Kidney epithelial cell (primary cell): ENCODE measurements at regions not wholly inside any gene's neighbourhood (a gene's known extent, or its start where the extent isn't known, plus 50 kb on each side); places are given as distances from the start of the nearest gene placed in this dataset.

Experiments
- DNase-seq: peaks from one replicate; pipeline ENCODE4 v3.0.0-alpha.2; 2010; ENCODE audit warnings: low read depth
- H3K27me3 ChIP-seq: 2 replicates; pipeline ENCODE4 v1.6.0; 2011; ENCODE audit warnings: low read length; ENCODE audit not compliant: control insufficient read depth, insufficient read depth
- H3K36me3 ChIP-seq: 2 replicates; pipeline ENCODE4 v1.5.1; 2011; ENCODE audit warnings: low read length; ENCODE audit not compliant: control insufficient read depth, insufficient read depth
- H3K4me3 ChIP-seq: 2 replicates; pipeline ENCODE4 v1.5.1; 2011; ENCODE audit warnings: low read depth, mild to moderate bottlenecking, control low read depth, low read length
- TF ChIP-seq, protein P1 (sequence below): IDR thresholded peaks from 2 replicates; pipeline ENCODE4 v1.5.1; 2011; ENCODE audit warnings: mild to moderate bottlenecking, moderate library complexity, low read length, control low read depth, inconsistent platforms; ENCODE audit not compliant: insufficient read depth, poor library complexity, severe bottlenecking

DNA sequence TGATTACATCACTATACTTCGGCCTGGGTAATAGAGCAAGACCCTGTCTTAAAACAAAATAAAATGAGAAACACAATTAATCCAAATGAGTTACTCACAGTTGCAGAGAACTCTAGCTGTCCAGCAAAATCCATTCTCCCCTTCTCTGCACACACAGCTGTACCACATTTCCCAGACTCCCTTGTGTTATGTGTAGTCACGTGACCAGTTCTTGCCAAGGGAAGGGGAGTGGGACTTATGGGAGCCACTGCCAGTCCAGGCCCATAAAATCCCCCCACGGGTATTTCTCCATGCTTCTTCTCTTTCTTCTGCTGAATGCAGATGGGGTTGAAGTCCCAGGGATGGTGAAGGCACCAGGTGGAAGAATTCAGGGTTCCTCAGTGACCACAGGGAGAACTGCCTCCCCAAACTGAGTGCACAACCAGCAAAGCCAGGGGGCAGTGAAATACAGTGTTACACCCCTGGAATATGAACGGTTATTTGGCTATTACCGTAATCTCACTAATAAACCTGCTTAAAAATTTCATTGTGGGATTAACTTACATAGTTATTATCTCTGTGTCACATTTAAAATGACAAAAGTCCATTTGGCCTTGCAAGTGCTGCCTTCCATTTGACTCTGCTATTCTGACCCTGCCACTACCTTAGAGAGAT, 85.6 kb upstream of the FMN2 start:
- H3K27me3 ChIP-seq, result no peaks in the 10 kb centered on the region
- no peak overlapping the region for H3K4me3 ChIP-seq
- DNase-seq, result no peak
- no peaks in the 10 kb centered on the region for H3K36me3 ChIP-seq
- TF ChIP-seq, protein P1, sequence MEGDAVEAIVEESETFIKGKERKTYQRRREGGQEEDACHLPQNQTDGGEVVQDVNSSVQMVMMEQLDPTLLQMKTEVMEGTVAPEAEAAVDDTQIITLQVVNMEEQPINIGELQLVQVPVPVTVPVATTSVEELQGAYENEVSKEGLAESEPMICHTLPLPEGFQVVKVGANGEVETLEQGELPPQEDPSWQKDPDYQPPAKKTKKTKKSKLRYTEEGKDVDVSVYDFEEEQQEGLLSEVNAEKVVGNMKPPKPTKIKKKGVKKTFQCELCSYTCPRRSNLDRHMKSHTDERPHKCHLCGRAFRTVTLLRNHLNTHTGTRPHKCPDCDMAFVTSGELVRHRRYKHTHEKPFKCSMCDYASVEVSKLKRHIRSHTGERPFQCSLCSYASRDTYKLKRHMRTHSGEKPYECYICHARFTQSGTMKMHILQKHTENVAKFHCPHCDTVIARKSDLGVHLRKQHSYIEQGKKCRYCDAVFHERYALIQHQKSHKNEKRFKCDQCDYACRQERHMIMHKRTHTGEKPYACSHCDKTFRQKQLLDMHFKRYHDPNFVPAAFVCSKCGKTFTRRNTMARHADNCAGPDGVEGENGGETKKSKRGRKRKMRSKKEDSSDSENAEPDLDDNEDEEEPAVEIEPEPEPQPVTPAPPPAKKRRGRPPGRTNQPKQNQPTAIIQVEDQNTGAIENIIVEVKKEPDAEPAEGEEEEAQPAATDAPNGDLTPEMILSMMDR, result no peak

DNA sequence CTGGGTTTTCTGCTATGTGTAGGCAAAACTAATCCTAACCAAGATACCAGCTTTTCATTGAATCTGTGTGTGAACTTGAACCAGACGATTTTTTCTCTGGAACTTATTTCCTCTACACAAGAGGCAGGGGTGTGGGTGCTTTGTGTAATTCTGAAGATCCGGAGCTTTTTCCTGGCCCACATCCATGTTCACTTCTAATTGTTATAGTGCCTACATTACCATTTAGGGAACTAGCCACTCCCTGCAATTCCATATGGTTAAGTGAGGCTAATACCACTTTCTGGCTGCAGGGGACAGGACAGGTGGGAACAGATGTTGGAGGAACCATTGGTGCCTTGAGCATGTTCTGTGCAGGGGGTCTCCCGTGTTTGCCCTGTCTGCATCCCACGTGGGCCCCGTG, 83.4 kb upstream of the FMN2 start:
- Histone ChIP-seq H3K36me3 (no peaks in the 10 kb centered on the region), H3K4me3 (no peak overlapping the region), H3K27me3 (no peaks in the 10 kb centered on the region)
- DNase-seq, result no peak
- TF ChIP-seq, protein P1, result no peak

DNA sequence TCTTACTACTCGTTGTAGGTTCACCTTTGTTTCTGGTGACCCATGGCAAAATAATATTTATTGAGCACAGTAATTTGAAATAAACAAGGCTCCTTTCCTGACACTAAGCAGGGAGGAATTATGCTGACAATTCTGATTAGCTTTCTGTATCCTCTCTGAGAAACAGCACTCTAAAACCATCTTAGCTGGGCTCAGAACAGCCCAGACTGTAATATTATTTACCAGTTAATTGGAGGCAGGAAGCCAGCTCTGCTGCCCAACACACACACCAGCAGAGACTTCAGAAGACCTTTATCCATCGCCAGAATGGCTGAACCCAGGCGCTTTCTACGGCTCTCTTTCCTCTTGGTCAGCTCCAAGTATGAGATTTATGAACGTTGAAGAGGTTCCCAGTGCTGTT, 77.6 kb upstream of the FMN2 start:
- H3K36me3 ChIP-seq, result no peaks in the 10 kb centered on the region
- TF ChIP-seq, protein P1, result no peak
- no peak overlapping the region for H3K4me3 ChIP-seq
- no peaks in the 10 kb centered on the region for H3K27me3 ChIP-seq
- DNase-seq, result no peak

DNA sequence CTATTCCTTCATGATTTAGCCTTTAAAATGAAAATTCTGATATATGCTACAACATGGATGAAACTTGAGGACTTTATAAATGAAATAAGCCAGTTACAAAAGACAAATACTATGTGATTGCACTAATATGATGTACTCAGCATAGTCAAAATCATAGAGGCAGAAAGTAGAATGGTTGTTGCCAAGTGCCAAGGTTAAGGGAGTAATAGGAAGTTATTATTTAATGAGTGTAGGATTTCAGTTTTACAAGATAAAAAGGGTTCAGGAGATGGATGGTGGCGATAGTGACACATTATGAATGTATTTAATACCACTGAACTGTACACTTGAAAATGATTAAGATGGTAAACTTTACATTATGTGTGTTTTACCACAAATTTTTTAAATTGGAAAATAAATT, 73.1 kb upstream of the FMN2 start:
- Histone ChIP-seq H3K27me3 (no peaks in the 10 kb centered on the region), H3K36me3 (no peaks in the 10 kb centered on the region), H3K4me3 (no peak overlapping the region)
- DNase-seq, result no peak
- TF ChIP-seq, protein P1, result no peak

DNA sequence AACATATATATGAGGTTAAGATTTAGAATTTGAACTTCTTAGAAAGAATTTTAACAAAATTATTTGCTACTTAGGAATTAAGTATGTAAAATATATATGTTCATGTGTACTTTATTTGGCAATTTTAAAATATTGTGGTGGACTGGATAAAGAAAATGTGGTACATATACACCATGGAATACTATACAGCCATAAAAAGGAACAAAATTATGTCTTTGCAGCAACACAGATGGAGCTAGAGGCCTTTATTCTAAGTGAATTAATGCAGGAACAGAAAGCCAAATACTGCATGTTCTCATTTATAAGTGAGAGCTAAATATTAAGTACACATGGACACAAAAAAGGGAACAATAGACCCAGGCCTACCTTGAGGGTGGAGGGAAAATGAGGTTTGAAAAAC, 72.2 kb upstream of the FMN2 start:
- TF ChIP-seq, protein P1, result no peak
- Histone ChIP-seq H3K36me3 (no peaks in the 10 kb centered on the region), H3K4me3 (no peak overlapping the region), H3K27me3 (no peaks in the 10 kb centered on the region)
- DNase-seq, result no peak

DNA sequence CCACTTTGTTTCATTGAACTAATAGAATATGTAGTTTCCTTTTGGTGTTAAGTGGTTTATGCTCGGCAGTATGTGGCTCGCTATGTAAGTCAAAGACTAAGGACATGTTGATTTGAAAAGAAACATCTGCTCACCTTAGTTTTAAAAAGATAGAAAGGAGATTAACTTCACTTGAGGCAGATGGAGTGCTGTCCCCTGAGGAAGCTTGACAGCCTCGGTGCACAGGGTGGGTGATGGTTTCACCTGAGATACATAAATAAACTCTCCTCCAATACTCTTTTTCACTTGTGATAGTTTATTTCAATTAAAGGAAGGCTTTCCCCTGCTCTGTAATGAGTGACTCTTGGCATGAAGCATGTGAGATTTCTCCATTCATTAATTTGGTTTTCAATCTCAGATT, 70.8 kb upstream of the FMN2 start:
- Histone ChIP-seq H3K4me3 (no peak overlapping the region), H3K36me3 (no peaks in the 10 kb centered on the region), H3K27me3 (no peaks in the 10 kb centered on the region)
- TF ChIP-seq, protein P1, result no peak
- no peak for DNase-seq
